ENCODE measurements at regions not wholly inside any gene's neighbourhood (a gene's known extent, or its start where the extent isn't known, plus 50 kb on each side); places are given as distances from the start of the nearest gene placed in this dataset.

- H3K79me2 ChIP-seq (ENCODE audit: insufficient read depth, low read length) = no peaks in the 10 kb centered on the region
- Mint-ChIP-seq H3K9me3 (ENCODE audit: unreplicated experiment) (no peaks in the 10 kb centered on the region), H3K4me3 (ENCODE audit: unreplicated experiment) (no peak overlapping the region), H3K36me3 (ENCODE audit: low read depth, unreplicated experiment) (no peaks in the 10 kb centered on the region), H3K4me1 (ENCODE audit: low read depth, unreplicated experiment) (no peaks in the 10 kb centered on the region), H3K27ac (ENCODE audit: unreplicated experiment) (no peak overlapping the region), H3K27me3 (ENCODE audit: low read depth, unreplicated experiment) (no peaks in the 10 kb centered on the region)
- TF ChIP-seq EZH2 (IDR thresholded peaks at IDR 0.05; ENCODE audit: insufficient read depth, low read length) (no peak), CTCF (IDR thresholded peaks at IDR 0.05; ENCODE audit: insufficient read depth, low read depth, low read length) (no peak)
- no peaks in the 10 kb centered on the region for H4K20me1 ChIP-seq (ENCODE audit: insufficient read depth, low read length)
- H3K4me1 ChIP-seq (ENCODE audit: insufficient read depth, low read length) = no peaks in the 10 kb centered on the region
- FAIRE-seq = no peak
- no peak for DNase-seq (ENCODE audit: low read depth)
- H3K4me3 ChIP-seq (ENCODE audit: insufficient read depth, low read depth, low read length) = no peak overlapping the region
- no peaks in the 10 kb centered on the region for H3K27me3 ChIP-seq (ENCODE audit: insufficient read depth, low read length)
- no peak overlapping the region for H3K4me2 ChIP-seq (ENCODE audit: low read length)
- peaks cover 3% of the 10 kb centered on the region for H3K9me3 ChIP-seq (ENCODE audit: insufficient read depth, low read depth, low read length)
- H3K27ac ChIP-seq (ENCODE audit: low read depth, low read length) = no peak overlapping the region
- H3K36me3 ChIP-seq (ENCODE audit: insufficient read depth, low read length) = no peaks in the 10 kb centered on the region
- H3K9ac ChIP-seq (ENCODE audit: low read length) = no peak overlapping the region
- no peak overlapping the region for H2AFZ ChIP-seq (ENCODE audit: low read depth, low read length)
These were observed 161.0 kb downstream of the RSL24D1 start for GRCh38 chr15:55035749-55036148.

GRCh38 chr15:55033574-55033973 lies 163.2 kb downstream of the RSL24D1 start:
- DNase-seq (ENCODE audit: low read depth) (no peak), FAIRE-seq (no peak)
- Histone ChIP-seq H3K4me2 (ENCODE audit: low read length) (no peak overlapping the region), H3K36me3 (ENCODE audit: insufficient read depth, low read length) (no peaks in the 10 kb centered on the region), H3K9ac (ENCODE audit: low read length) (no peak overlapping the region), H2AFZ (ENCODE audit: low read depth, low read length) (no peak overlapping the region), H3K9me3 (ENCODE audit: insufficient read depth, low read depth, low read length) (peaks cover 3% of the 10 kb centered on the region), H3K27ac (ENCODE audit: low read depth, low read length) (no peak overlapping the region), H3K4me1 (ENCODE audit: insufficient read depth, low read length) (no peaks in the 10 kb centered on the region), H4K20me1 (ENCODE audit: insufficient read depth, low read length) (no peaks in the 10 kb centered on the region), H3K4me3 (ENCODE audit: insufficient read depth, low read depth, low read length) (no peak overlapping the region), H3K27me3 (ENCODE audit: insufficient read depth, low read length) (no peaks in the 10 kb centered on the region), H3K79me2 (ENCODE audit: insufficient read depth, low read length) (no peaks in the 10 kb centered on the region)
- Mint-ChIP-seq H3K27ac (ENCODE audit: unreplicated experiment) (no peak overlapping the region), H3K4me3 (ENCODE audit: unreplicated experiment) (no peak overlapping the region), H3K9me3 (ENCODE audit: unreplicated experiment) (peaks cover under 1% of the 10 kb centered on the region), H3K4me1 (ENCODE audit: low read depth, unreplicated experiment) (no peaks in the 10 kb centered on the region), H3K36me3 (ENCODE audit: low read depth, unreplicated experiment) (no peaks in the 10 kb centered on the region), H3K27me3 (ENCODE audit: low read depth, unreplicated experiment) (no peaks in the 10 kb centered on the region)
- no peak for TF ChIP-seq EZH2 (IDR thresholded peaks at IDR 0.05; ENCODE audit: insufficient read depth, low read length)
- no peak for TF ChIP-seq CTCF (IDR thresholded peaks at IDR 0.05; ENCODE audit: insufficient read depth, low read depth, low read length)

- TF ChIP-seq EZH2 (IDR thresholded peaks at IDR 0.05; ENCODE audit: insufficient read depth, low read length) (no peak), CTCF (IDR thresholded peaks at IDR 0.05; ENCODE audit: insufficient read depth, low read depth, low read length) (no peak)
- H3K27me3 Mint-ChIP-seq (ENCODE audit: low read depth, unreplicated experiment) = no peaks in the 10 kb centered on the region
- Histone ChIP-seq H2AFZ (ENCODE audit: low read depth, low read length) (no peak overlapping the region), H3K9ac (ENCODE audit: low read length) (no peak overlapping the region), H3K27me3 (ENCODE audit: insufficient read depth, low read length) (no peaks in the 10 kb centered on the region), H3K79me2 (ENCODE audit: insufficient read depth, low read length) (no peaks in the 10 kb centered on the region), H3K27ac (ENCODE audit: low read depth, low read length) (no peak overlapping the region), H3K9me3 (ENCODE audit: insufficient read depth, low read depth, low read length) (peaks cover 3% of the 10 kb centered on the region), H3K4me1 (ENCODE audit: insufficient read depth, low read length) (no peaks in the 10 kb centered on the region), H3K36me3 (ENCODE audit: insufficient read depth, low read length) (no peaks in the 10 kb centered on the region), H3K4me2 (ENCODE audit: low read length) (no peak overlapping the region), H4K20me1 (ENCODE audit: insufficient read depth, low read length) (no peaks in the 10 kb centered on the region), H3K4me3 (ENCODE audit: insufficient read depth, low read depth, low read length) (no peak overlapping the region)
- no peak for FAIRE-seq
- H3K4me1 Mint-ChIP-seq (ENCODE audit: low read depth, unreplicated experiment) = no peaks in the 10 kb centered on the region
- H3K27ac Mint-ChIP-seq (ENCODE audit: unreplicated experiment) = no peak overlapping the region
- H3K9me3 Mint-ChIP-seq (ENCODE audit: unreplicated experiment) = peaks cover 3% of the 10 kb centered on the region
- no peaks in the 10 kb centered on the region for H3K36me3 Mint-ChIP-seq (ENCODE audit: low read depth, unreplicated experiment)
- no peak overlapping the region for H3K4me3 Mint-ChIP-seq (ENCODE audit: unreplicated experiment)
- DNase-seq (ENCODE audit: low read depth) = no peak
These were observed 165.0 kb downstream of the RSL24D1 start for GRCh38 chr15:55031727-55032126.
